IMR-90 (cell line): ENCODE measurements at regions not wholly inside any gene's neighbourhood (a gene's known extent, or its start where the extent isn't known, plus 50 kb on each side); places are given as distances from the start of the nearest gene placed in this dataset.

Experiments used
- ATAC-seq: fragments of 200-7000 bp; cut with Tn5 transposase; 2 replicates; pipeline ENCODE4 v1.9.1; 2020; ENCODE audit warnings: low read depth, mild to moderate bottlenecking, moderate library complexity
- BruUV-seq: library from RNA; stranded (reverse); fragments of 400-500 nt; replicated peaks from 2 replicates; lab custom pipeline; 2021; lab: Mats Ljungman, UMichigan
- CTCF ChIA-PET: fragments of 300-600 bp; formaldehyde crosslinking; extraction: SDS; loops from one replicate; lab custom pipeline; 2021; ENCODE audit warnings: antibody characterized with exemption; lab: Yijun Ruan, JAX
- POLR2A ChIA-PET: fragments of 300-600 bp; sonication (Branson Sonifier 250); formaldehyde crosslinking; loops from one replicate; lab custom pipeline; 2022; ENCODE audit warnings: antibody characterized with exemption; ENCODE audit not compliant: unreplicated experiment; lab: Charles Lee
- DNase-seq: peaks from one replicate; pipeline ENCODE4 v3.0.0; 2013
- H2AFZ ChIP-seq: replicated peaks from 2 replicates; pipeline ENCODE3; 2013; ENCODE audit warnings: low read length, mild to moderate bottlenecking; ENCODE audit not compliant: poor library complexity
- H2AK5ac ChIP-seq: 2 replicates; pipeline ENCODE4 v1.6.1; 2013; ENCODE audit warnings: low read depth, low read length, inconsistent platforms
- H2AK9ac ChIP-seq: replicated peaks from 2 replicates; pipeline ENCODE3; 2013; ENCODE audit warnings: mild to moderate bottlenecking, low read depth, low read length, moderate library complexity; ENCODE audit not compliant: poor library complexity
- H2BK120ac ChIP-seq: 2 replicates; pipeline ENCODE4 v1.6.1; 2013; ENCODE audit warnings: low read depth, low read length, inconsistent platforms
- H2BK15ac ChIP-seq: 3 replicates; pipeline ENCODE4 v1.6.1; 2013; ENCODE audit warnings: low read depth, low read length, inconsistent platforms
- H2BK20ac ChIP-seq: 2 replicates; pipeline ENCODE4 v1.6.1; 2013; ENCODE audit warnings: low read depth, mild to moderate bottlenecking, inconsistent platforms, low read length, moderate library complexity
- H2BK5ac ChIP-seq: 2 replicates; pipeline ENCODE4 v1.6.1; 2013; ENCODE audit warnings: mild to moderate bottlenecking, low read depth, low read length, inconsistent platforms; ENCODE audit not compliant: poor library complexity, severe bottlenecking
- H3K14ac ChIP-seq: replicated peaks from 2 replicates; pipeline ENCODE4 v1.6.1; 2013; ENCODE audit warnings: low read depth, low read length, inconsistent platforms
- H3K18ac ChIP-seq: 2 replicates; pipeline ENCODE4 v1.6.1; 2013; ENCODE audit warnings: low read depth, low read length, control low read depth
- H3K23ac ChIP-seq: 2 replicates; pipeline ENCODE4 v1.6.1; 2013; ENCODE audit warnings: low read depth, low read length, inconsistent platforms
- H3K27ac ChIP-seq: 2 replicates; pipeline ENCODE4 v1.5.1; 2013; ENCODE audit warnings: mild to moderate bottlenecking, control low read depth, low read length; ENCODE audit not compliant: insufficient read depth
- H3K27me3 ChIP-seq: 2 replicates; pipeline ENCODE4 v1.6.1; 2013; ENCODE audit warnings: low read length; ENCODE audit not compliant: control insufficient read depth, insufficient read depth
- H3K36me3 ChIP-seq: 2 replicates; pipeline ENCODE4 v1.6.1; 2013; ENCODE audit warnings: low read length, mixed read lengths; ENCODE audit not compliant: control insufficient read depth, insufficient read depth
- H3K4ac ChIP-seq: 2 replicates; pipeline ENCODE4 v1.6.1; 2013; ENCODE audit warnings: low read depth, low read length, inconsistent platforms
- H3K4me1 ChIP-seq: 2 replicates; pipeline ENCODE4 v1.6.1; 2013; ENCODE audit warnings: low read length, mixed read lengths; ENCODE audit not compliant: control insufficient read depth, insufficient read depth
- H3K4me2 ChIP-seq: 2 replicates; pipeline ENCODE4 v1.6.1; 2013; ENCODE audit warnings: low read depth, mild to moderate bottlenecking, control low read depth, low read length, moderate library complexity
- H3K4me3 ChIP-seq: 2 replicates; pipeline ENCODE4 v1.5.1; 2013; ENCODE audit warnings: low read depth, mild to moderate bottlenecking, control low read depth, low read length, moderate library complexity; ENCODE audit not compliant: insufficient read depth
- H3K56ac ChIP-seq: 2 replicates; pipeline ENCODE4 v1.6.1; 2013; ENCODE audit warnings: low read length, inconsistent platforms; ENCODE audit not compliant: insufficient read depth; ENCODE audit errors: extremely low read depth
- H3K79me1 ChIP-seq, 2 experiments: 2 replicates each; pipeline ENCODE4 v1.6.1; 2013; ENCODE audit warnings: low read length in 2 of 2, inconsistent platforms in 1 of 2, low read depth in 1 of 2
- H3K9ac ChIP-seq: 2 replicates; pipeline ENCODE4 v1.6.1; 2013; ENCODE audit warnings: low read depth, low read length, control low read depth
- H3K9me1 ChIP-seq: 2 replicates; pipeline ENCODE4 v1.6.1; 2013; ENCODE audit warnings: low read length, inconsistent platforms; ENCODE audit not compliant: insufficient read depth
- H3K9me3 ChIP-seq: 2 replicates; pipeline ENCODE4 v1.6.1; 2013; ENCODE audit warnings: low read length; ENCODE audit not compliant: control insufficient read depth, insufficient read depth
- H4K20me1 ChIP-seq: 2 replicates; pipeline ENCODE4 v1.6.1; 2013; ENCODE audit warnings: low read length, inconsistent platforms; ENCODE audit not compliant: insufficient read depth
- H4K5ac ChIP-seq: 2 replicates; pipeline ENCODE4 v1.6.1; 2013; ENCODE audit warnings: mild to moderate bottlenecking, low read depth, low read length, control low read depth
- H4K8ac ChIP-seq, 2 experiments: 2 replicates each; pipeline ENCODE4 v1.6.1; 2013; ENCODE audit warnings: low read depth in 2 of 2, low read length in 2 of 2, control low read depth in 1 of 2, inconsistent platforms in 1 of 2
- H4K91ac ChIP-seq: 2 replicates; pipeline ENCODE4 v1.6.1; 2013; ENCODE audit warnings: low read depth, low read length, inconsistent platforms; ENCODE audit not compliant: insufficient read depth
- CHD1 ChIP-seq: IDR thresholded peaks from 2 replicates; pipeline ENCODE4 v1.6.1; 2012; ENCODE audit warnings: low read depth, low read length, improper control_type of control experiment
- FOS ChIP-seq: fragments of 150-350 bp; IDR thresholded peaks from 2 replicates; pipeline ENCODE4 v1.6.1; 2016; ENCODE audit warnings: low read depth, low read length
- MAFK ChIP-seq: IDR thresholded peaks from 2 replicates; pipeline ENCODE4 v1.6.1; 2012; ENCODE audit warnings: low read depth, low read length, improper control_type of control experiment
- POLR2A ChIP-seq: IDR thresholded peaks from 2 replicates; pipeline ENCODE4 v1.6.1; 2012; ENCODE audit warnings: mild to moderate bottlenecking, low read depth, low read length
- RAD21 ChIP-seq: IDR thresholded peaks from 2 replicates; pipeline ENCODE4 v1.6.1; 2012; ENCODE audit warnings: low read length, improper control_type of control experiment
- WGBS, 2 experiments: methylation state at CpG; one replicate each; pipeline versions ENCODE4 v1.1.5 to v1.1.7; 2013; ENCODE audit warnings: missing lambda C conversion rate in 2 of 2; ENCODE audit not compliant: insufficient read length in 1 of 2; ENCODE audit errors: extremely low coverage in 2 of 2; 5-methylcytosine and 5-hydroxymethylcytosine counted together
- dilution Hi-C: fragments of 300-500 bp; cut with HindIII; formaldehyde crosslinking; loops from one replicate; pipeline ENCODE4 v1.14.3; 2018; ENCODE audit warnings: low sequenced_read_pairs; ENCODE audit not compliant: unreplicated experiment
- in situ Hi-C: fragments of 300-500 bp; cut with MboI; formaldehyde crosslinking; loops from 3 replicates; pipeline ENCODE4 v1.14.3; 2019; ENCODE audit warnings: low sequenced_read_pairs, inconsistent platforms, mixed read lengths
- intact Hi-C: fragments of 100-400 bp; cut with micrococcal nuclease; formaldehyde crosslinking; loops from 2 replicates; pipeline ENCODE4 v1.10.0; 2022
- TF ChIP-seq, protein P1 (sequence below): conservative IDR thresholded peaks from 2 replicates; pipeline ENCODE4 v1.5.1; 2012; ENCODE audit warnings: mild to moderate bottlenecking, low read depth, low read length, improper control_type of control experiment

GRCh38 chr5:74376187-74376586 is 264.3 kb downstream of the ENC1 start:
- intact Hi-C loops = no loop called here

More at GRCh38 chr5:74376187-74376586, 264.3 kb downstream of the ENC1 start:
- no peak overlapping the region for H2AK9ac ChIP-seq
- H3K36me3 ChIP-seq = no peaks in the 10 kb centered on the region
- H3K23ac ChIP-seq = no peak overlapping the region
- H3K56ac ChIP-seq = no peak overlapping the region
- H3K9me1 ChIP-seq = no peaks in the 10 kb centered on the region
- H3K27me3 ChIP-seq = peaks cover 16% of the 10 kb centered on the region
- DNase-seq (no peak), ATAC-seq (no peak)
- no peak overlapping the region for H3K14ac ChIP-seq
- H3K9ac ChIP-seq = no peak overlapping the region
- no TSS peak for BruUV-seq
- no peak overlapping the region for H2BK5ac ChIP-seq
- no peaks in the 10 kb centered on the region for H4K20me1 ChIP-seq
- no peaks in the 10 kb centered on the region for H3K9me3 ChIP-seq
- H2BK20ac ChIP-seq = no peak overlapping the region
- no peak overlapping the region for H3K27ac ChIP-seq
- H4K8ac ChIP-seq = no peak overlapping the region
- no peaks in the 10 kb centered on the region for H3K4me1 ChIP-seq
- H3K4ac ChIP-seq = no peak overlapping the region
- H3K4me3 ChIP-seq = no peak overlapping the region
- no peak overlapping the region for H4K5ac ChIP-seq
- no CpG with 5 or more reads among the region's 1 CpG for WGBS, 2 experiments
- no peaks in the 10 kb centered on the region for H3K79me1 ChIP-seq
- ChIA-PET CTCF (no interaction called here), POLR2A (no interaction called here)
- H2AFZ ChIP-seq = no peak overlapping the region
- H3K18ac ChIP-seq = no peak overlapping the region
- no peak overlapping the region for H2AK5ac ChIP-seq
- no peak overlapping the region for H4K91ac ChIP-seq
- H2BK15ac ChIP-seq = no peak overlapping the region
- H3K4me2 ChIP-seq = no peak overlapping the region
- in situ Hi-C loops (no loop called here), dilution Hi-C loops (no loop called here)
- no peak overlapping the region for H2BK120ac ChIP-seq
- TF ChIP-seq FOS (no peak), CHD1 (no peak), RAD21 (no peak), MAFK (no peak), POLR2A (no peak)
- TF ChIP-seq, protein P1, sequence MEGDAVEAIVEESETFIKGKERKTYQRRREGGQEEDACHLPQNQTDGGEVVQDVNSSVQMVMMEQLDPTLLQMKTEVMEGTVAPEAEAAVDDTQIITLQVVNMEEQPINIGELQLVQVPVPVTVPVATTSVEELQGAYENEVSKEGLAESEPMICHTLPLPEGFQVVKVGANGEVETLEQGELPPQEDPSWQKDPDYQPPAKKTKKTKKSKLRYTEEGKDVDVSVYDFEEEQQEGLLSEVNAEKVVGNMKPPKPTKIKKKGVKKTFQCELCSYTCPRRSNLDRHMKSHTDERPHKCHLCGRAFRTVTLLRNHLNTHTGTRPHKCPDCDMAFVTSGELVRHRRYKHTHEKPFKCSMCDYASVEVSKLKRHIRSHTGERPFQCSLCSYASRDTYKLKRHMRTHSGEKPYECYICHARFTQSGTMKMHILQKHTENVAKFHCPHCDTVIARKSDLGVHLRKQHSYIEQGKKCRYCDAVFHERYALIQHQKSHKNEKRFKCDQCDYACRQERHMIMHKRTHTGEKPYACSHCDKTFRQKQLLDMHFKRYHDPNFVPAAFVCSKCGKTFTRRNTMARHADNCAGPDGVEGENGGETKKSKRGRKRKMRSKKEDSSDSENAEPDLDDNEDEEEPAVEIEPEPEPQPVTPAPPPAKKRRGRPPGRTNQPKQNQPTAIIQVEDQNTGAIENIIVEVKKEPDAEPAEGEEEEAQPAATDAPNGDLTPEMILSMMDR = no peak
